ENCODE measurements at regions not wholly inside any gene's neighbourhood (a gene's known extent, or its start where the extent isn't known, plus 50 kb on each side); places are given as distances from the start of the nearest gene placed in this dataset.

- TF ChIP-seq CTCF (IDR thresholded peaks at IDR 0.05 in 2 of 3, conservative IDR thresholded peaks at IDR 0.05 in 1 of 3; ENCODE audit: control insufficient read depth in 2 of 3, extremely low read depth in 1 of 3, insufficient read depth in 1 of 3, low read depth in 3 of 3, low read length in 3 of 3) (no peak), GATAD2B (conservative IDR thresholded peaks at IDR 0.05; ENCODE audit: low read depth) (no peak), FOXM1 (IDR thresholded peaks at IDR 0.05; ENCODE audit: low read depth, low read length) (no peak), ZNF217 (IDR thresholded peaks at IDR 0.05) (no peak), NFIC (IDR thresholded peaks at IDR 0.05; ENCODE audit: low read depth, low read length) (no peak), RAD21 (IDR thresholded peaks at IDR 0.05; ENCODE audit: insufficient read depth, low read depth, low read length) (no peak)
Measured at GRCh38 chr13:74661851-74662250, 527.6 kb upstream of the KLF12 start.
